GM13977 (cell line): ENCODE measurements at regions not wholly inside any gene's neighbourhood (a gene's known extent, or its start where the extent isn't known, plus 50 kb on each side); places are given as distances from the start of the nearest gene placed in this dataset.
"Not testable (repeated sequence)": the region's sequence is repeated elsewhere in the genome, so short reads cannot be mapped to it uniquely, and the experiment has no call there.

ENCODE experiments used
- DNase-seq: peaks from one replicate; pipeline ENCODE4 v3.0.0; 2012; ENCODE audit warnings: low spot score
- in situ Hi-C: fragments of 300-500 bp; cut with MboI; formaldehyde crosslinking; loops from one replicate; pipeline ENCODE4 v1.12.0; 2022; ENCODE audit warnings: low sequenced_read_pairs, low pct_unique_long_range_greater_than_20kb, mixed read lengths, inconsistent platforms; ENCODE audit not compliant: unreplicated experiment
- TF ChIP-seq, protein P1 (sequence below): IDR thresholded peaks from 2 replicates; pipeline ENCODE4 v1.5.1; 2012; ENCODE audit warnings: mild to moderate bottlenecking, control low read depth; ENCODE audit not compliant: insufficient read depth; ENCODE audit errors: extremely low read depth, missing control alignments

GRCh38 chr3:35307296-35307695 lies 332.0 kb upstream of the ARPP21 start:
- in situ Hi-C loops, result no loop called here

DNA sequence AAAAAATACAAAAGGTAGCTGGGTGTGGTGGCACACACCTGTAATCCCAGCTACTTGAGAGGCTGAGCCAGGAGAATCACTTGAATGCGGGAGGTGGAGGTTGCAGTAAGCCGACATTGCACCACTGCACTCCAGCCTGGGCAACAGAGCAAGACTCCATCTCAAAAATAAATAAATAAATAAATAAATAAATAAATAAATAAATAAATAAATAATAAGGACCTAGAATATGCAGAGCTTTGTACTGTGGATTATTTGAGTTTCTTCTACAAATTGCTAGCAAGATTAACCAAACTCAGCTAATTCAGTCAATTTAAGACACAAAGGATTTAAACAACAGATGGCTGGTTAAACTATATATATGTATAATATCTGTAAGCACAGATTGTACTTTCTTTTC lies 322.5 kb upstream of the ARPP21 start:
- in situ Hi-C loops, DNase-seq: not testable (repeated sequence)

More at GRCh38 chr3:35307296-35307695, 332.0 kb upstream of the ARPP21 start:
- TF ChIP-seq, protein P1, sequence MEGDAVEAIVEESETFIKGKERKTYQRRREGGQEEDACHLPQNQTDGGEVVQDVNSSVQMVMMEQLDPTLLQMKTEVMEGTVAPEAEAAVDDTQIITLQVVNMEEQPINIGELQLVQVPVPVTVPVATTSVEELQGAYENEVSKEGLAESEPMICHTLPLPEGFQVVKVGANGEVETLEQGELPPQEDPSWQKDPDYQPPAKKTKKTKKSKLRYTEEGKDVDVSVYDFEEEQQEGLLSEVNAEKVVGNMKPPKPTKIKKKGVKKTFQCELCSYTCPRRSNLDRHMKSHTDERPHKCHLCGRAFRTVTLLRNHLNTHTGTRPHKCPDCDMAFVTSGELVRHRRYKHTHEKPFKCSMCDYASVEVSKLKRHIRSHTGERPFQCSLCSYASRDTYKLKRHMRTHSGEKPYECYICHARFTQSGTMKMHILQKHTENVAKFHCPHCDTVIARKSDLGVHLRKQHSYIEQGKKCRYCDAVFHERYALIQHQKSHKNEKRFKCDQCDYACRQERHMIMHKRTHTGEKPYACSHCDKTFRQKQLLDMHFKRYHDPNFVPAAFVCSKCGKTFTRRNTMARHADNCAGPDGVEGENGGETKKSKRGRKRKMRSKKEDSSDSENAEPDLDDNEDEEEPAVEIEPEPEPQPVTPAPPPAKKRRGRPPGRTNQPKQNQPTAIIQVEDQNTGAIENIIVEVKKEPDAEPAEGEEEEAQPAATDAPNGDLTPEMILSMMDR, result no peak
- no peak for DNase-seq

GRCh38 chr3:35320646-35321407 lies 318.5 kb upstream of the ARPP21 start:
- in situ Hi-C loops, result no loop called here

DNA sequence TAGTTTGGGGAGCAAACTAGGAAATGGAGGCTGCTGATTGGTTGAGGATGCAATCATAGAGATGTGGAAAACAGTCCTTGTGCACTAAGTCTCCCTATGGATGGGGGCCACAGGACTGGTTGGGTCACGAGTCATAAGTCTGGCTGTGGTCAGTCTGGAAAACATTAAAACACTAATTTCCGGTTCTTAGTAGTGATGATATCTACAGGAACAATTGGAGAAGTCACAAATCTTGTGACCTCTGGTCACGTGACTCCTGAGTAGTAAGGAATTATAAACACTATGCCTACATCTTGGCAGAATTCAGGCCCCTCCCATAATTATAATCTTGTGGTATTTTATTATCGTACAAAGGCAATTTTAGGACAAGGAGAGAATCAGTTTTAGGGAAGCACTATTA lies 317.3 kb upstream of the ARPP21 start:
- in situ Hi-C loops, result no loop called here
- DNase-seq, result no peak
- TF ChIP-seq, protein P1, result no peak

More at GRCh38 chr3:35320646-35321407, 318.5 kb upstream of the ARPP21 start:
- TF ChIP-seq, protein P1, result no peak
- no peak for DNase-seq

- no peak for DNase-seq
- in situ Hi-C loops, result no loop called here
- TF ChIP-seq, protein P1, result no peak
These were observed 303.6 kb upstream of the ARPP21 start for GRCh38 chr3:35335703-35336102.

- DNase-seq, result no peak
- in situ Hi-C loops, result no loop called here
- TF ChIP-seq, protein P1, result no peak
These were observed 302.7 kb upstream of the ARPP21 start for GRCh38 chr3:35336601-35337000.

DNA sequence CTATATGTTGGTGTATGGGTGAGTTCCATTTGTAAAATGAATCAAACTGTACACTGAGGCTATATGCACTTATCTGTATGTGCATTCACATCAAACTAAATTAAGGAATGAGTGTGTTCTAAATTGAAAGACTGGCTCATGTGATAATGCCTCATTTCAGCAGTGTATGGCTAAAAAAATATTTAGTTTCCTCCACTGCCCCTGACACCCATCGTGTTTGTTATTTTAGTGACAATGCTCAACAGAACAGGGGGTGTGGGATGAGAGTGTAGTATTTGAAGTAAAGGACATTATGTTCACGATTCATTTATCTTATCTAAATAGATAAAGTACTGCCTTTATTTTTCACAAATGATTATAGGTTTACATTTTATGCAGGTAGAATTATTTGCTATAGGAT lies 301.1 kb upstream of the ARPP21 start:
- DNase-seq, result no peak
- in situ Hi-C loops, result no loop called here
- TF ChIP-seq, protein P1, result no peak
